Osteoblast (primary cell): ENCODE measurements at regions not wholly inside any gene's neighbourhood (a gene's known extent, or its start where the extent isn't known, plus 50 kb on each side); places are given as distances from the start of the nearest gene placed in this dataset.

Experiments
- DNase-seq: peaks from one replicate; pipeline ENCODE4 v3.0.0; 2011; ENCODE audit warnings: low spot score, mixed read lengths; ENCODE audit not compliant: insufficient read length; ENCODE audit errors: missing footprints
- H2AFZ ChIP-seq: 2 replicates; pipeline ENCODE4 v1.6.0; 2011; ENCODE audit warnings: mild to moderate bottlenecking, low read length
- H3K27ac ChIP-seq: 2 replicates; pipeline ENCODE4 v1.5.1; 2011; ENCODE audit warnings: mild to moderate bottlenecking, low read depth, low read length, moderate library complexity
- H3K27me3 ChIP-seq: 2 replicates; pipeline ENCODE4 v1.6.0; 2012; ENCODE audit warnings: mild to moderate bottlenecking, control low read depth, inconsistent platforms, low read length, moderate library complexity; ENCODE audit not compliant: insufficient read depth
- H3K36me3 ChIP-seq: 2 replicates; pipeline ENCODE4 v1.5.1; 2011; ENCODE audit warnings: mild to moderate bottlenecking, low read length, control low read depth, moderate library complexity; ENCODE audit not compliant: insufficient read depth
- H3K4me1 ChIP-seq: 2 replicates; pipeline ENCODE4 v1.5.1; 2011; ENCODE audit warnings: mild to moderate bottlenecking, low read length, control low read depth, moderate library complexity; ENCODE audit not compliant: insufficient read depth
- H3K4me2 ChIP-seq: 2 replicates; pipeline ENCODE4 v1.6.0; 2011; ENCODE audit warnings: mild to moderate bottlenecking, low read length; ENCODE audit not compliant: insufficient read depth
- H3K4me3 ChIP-seq: fragments of 200-600 bp; sonication (generic); 3 replicates; pipeline ENCODE4 v1.5.1; 2012; ENCODE audit warnings: mild to moderate bottlenecking, low read length, inconsistent platforms; ENCODE audit not compliant: insufficient read depth
- H3K79me2 ChIP-seq: 2 replicates; pipeline ENCODE4 v1.6.0; 2012; ENCODE audit warnings: mild to moderate bottlenecking, low read length, control low read depth, inconsistent platforms; ENCODE audit not compliant: insufficient read depth
- H3K9me3 ChIP-seq: 2 replicates; pipeline ENCODE4 v1.5.1; 2011; ENCODE audit warnings: low read depth, low read length, control low read depth
- H4K20me1 ChIP-seq: 2 replicates; pipeline ENCODE4 v1.6.0; 2012; ENCODE audit warnings: mild to moderate bottlenecking, low read length, control low read depth; ENCODE audit not compliant: insufficient read depth
- TF ChIP-seq, protein P1 (sequence below): IDR thresholded peaks from 2 replicates; pipeline ENCODE4 v1.5.1; 2011; ENCODE audit warnings: mild to moderate bottlenecking, low read depth, low read length, moderate library complexity; ENCODE audit errors: extremely low read depth

DNA sequence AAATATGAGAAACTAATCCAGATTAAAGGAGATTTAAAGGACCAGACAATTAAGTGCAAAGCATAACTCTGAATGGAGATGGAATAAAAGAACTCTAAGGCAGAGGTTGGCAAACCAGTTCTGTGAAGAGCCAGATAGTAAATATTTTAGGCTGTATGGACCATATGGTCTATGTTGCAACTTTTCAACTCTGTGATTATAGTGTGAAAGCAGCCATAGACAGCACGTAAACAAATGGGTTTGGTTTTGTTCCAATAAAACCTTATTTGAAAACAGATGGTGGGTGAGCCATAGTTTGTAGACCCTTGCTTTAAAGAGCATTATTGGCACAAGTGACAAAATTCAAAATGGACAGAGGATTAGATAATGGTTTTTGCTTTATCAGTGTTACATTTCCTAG is 884.1 kb downstream of the CCSER2 start:
- Histone ChIP-seq H3K4me2 (no peak overlapping the region), H3K9me3 (peaks cover 2% of the 10 kb centered on the region), H3K4me1 (no peaks in the 10 kb centered on the region), H2AFZ (no peak overlapping the region), H3K36me3 (no peaks in the 10 kb centered on the region), H3K4me3 (no peak overlapping the region), H3K79me2 (no peaks in the 10 kb centered on the region), H3K27ac (no peak overlapping the region), H3K27me3 (no peaks in the 10 kb centered on the region), H4K20me1 (no peaks in the 10 kb centered on the region)
- DNase-seq, result no peak
- TF ChIP-seq, protein P1, sequence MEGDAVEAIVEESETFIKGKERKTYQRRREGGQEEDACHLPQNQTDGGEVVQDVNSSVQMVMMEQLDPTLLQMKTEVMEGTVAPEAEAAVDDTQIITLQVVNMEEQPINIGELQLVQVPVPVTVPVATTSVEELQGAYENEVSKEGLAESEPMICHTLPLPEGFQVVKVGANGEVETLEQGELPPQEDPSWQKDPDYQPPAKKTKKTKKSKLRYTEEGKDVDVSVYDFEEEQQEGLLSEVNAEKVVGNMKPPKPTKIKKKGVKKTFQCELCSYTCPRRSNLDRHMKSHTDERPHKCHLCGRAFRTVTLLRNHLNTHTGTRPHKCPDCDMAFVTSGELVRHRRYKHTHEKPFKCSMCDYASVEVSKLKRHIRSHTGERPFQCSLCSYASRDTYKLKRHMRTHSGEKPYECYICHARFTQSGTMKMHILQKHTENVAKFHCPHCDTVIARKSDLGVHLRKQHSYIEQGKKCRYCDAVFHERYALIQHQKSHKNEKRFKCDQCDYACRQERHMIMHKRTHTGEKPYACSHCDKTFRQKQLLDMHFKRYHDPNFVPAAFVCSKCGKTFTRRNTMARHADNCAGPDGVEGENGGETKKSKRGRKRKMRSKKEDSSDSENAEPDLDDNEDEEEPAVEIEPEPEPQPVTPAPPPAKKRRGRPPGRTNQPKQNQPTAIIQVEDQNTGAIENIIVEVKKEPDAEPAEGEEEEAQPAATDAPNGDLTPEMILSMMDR, result no peak

DNA sequence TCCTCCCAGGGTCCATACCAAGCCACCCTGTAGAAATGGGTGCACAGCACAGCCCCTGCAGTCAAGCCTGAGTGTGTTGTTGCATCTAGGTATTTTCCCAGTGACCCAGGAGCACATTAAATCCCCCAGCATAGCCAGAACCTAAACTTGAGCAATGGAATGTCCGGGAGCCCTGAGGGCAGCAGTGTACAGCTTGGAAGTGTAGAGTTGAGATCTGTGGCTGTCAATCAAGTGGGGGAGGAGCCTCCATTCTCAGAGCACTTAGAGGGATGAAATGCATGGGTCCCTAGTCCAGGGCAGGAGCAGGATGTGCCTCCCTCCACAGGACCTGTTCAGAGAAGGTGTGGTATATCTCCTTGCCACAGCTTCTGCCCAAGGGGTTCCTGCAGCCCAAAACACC is 885.1 kb downstream of the CCSER2 start:
- H3K79me2 ChIP-seq, result no peaks in the 10 kb centered on the region
- TF ChIP-seq, protein P1, result no peak
- H2AFZ ChIP-seq, result no peak overlapping the region
- no peak overlapping the region for H3K4me3 ChIP-seq
- H3K27ac ChIP-seq, result no peak overlapping the region
- no peaks in the 10 kb centered on the region for H3K27me3 ChIP-seq
- no peaks in the 10 kb centered on the region for H3K36me3 ChIP-seq
- H4K20me1 ChIP-seq, result no peaks in the 10 kb centered on the region
- no peaks in the 10 kb centered on the region for H3K4me1 ChIP-seq
- H3K9me3 ChIP-seq, result peaks cover 2% of the 10 kb centered on the region
- H3K4me2 ChIP-seq, result no peak overlapping the region
- DNase-seq, result no peak

DNA sequence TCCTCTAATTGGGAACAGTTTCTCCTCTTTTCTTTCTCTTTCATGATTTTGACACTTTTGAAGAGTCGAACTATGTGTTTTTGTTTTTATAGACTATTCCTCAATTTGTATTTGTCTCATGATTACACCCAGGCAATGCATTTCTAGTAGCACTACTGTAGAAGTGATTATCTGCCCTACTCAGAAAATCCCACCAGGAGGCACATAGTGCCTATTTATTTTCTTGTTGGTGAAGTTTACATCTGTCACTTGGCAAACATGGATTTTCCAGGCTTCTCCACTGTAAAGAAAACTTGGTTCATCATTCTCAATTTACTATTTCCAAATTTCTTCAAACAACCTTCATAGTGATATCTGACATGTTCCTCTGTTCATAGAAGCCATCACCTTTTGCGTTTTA is 893.9 kb downstream of the CCSER2 start:
- Histone ChIP-seq H3K27me3 (no peaks in the 10 kb centered on the region), H2AFZ (no peak overlapping the region), H3K79me2 (no peaks in the 10 kb centered on the region), H3K4me2 (no peak overlapping the region), H3K27ac (no peak overlapping the region), H3K4me1 (no peaks in the 10 kb centered on the region), H3K9me3 (no peaks in the 10 kb centered on the region), H3K36me3 (no peaks in the 10 kb centered on the region), H3K4me3 (no peak overlapping the region), H4K20me1 (no peaks in the 10 kb centered on the region)
- no peak for DNase-seq
- TF ChIP-seq, protein P1, result no peak

DNA sequence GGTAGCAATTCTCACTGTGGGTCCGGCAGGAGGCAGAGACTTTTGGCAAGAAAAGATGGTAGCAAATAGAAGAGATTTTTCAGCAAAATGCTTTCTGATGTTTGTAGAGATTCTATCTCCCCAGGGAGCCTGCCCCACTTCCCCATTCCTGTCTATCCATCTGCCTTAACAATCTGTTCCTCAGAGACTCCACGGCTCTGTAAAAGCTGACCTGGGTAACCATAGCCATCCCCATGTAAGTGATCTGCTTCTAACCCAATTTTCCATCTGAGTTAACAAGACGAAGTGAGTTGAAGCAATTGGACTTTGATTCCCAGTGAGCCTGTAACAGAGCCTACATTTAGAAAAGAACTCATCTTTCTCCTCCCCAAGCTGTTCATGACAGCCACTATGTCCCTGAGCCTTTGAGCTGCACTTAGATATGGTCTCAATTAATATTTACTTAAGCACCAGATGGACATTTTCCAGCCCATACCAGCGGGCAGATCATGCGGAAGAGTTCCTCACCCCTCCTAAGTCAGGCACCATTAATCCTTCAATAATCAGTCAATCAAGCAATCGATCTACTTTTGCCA is 896.1 kb downstream of the CCSER2 start:
- Histone ChIP-seq H3K9me3 (no peaks in the 10 kb centered on the region), H3K79me2 (no peaks in the 10 kb centered on the region), H3K36me3 (no peaks in the 10 kb centered on the region), H3K27ac (no peak overlapping the region), H3K4me3 (no peak overlapping the region), H2AFZ (no peak overlapping the region), H4K20me1 (no peaks in the 10 kb centered on the region), H3K4me1 (no peaks in the 10 kb centered on the region), H3K27me3 (no peaks in the 10 kb centered on the region), H3K4me2 (no peak overlapping the region)
- DNase-seq, result no peak
- TF ChIP-seq, protein P1, result no peak
